SK-N-SH (cell line): ENCODE measurements at regions not wholly inside any gene's neighbourhood (a gene's known extent, or its start where the extent isn't known, plus 50 kb on each side); places are given as distances from the start of the nearest gene placed in this dataset.

Experiments
- CTCF ChIA-PET: fragments of 300-600, 350-600 bp; formaldehyde crosslinking; extraction: SDS; loops from one replicate; lab custom pipeline; 2021; lab: Yijun Ruan, JAX
- POLR2A ChIA-PET: fragments of 350-600 bp; sonication (Branson Sonifier 250); formaldehyde crosslinking; extraction: SDS; loops from one replicate; lab custom pipeline; 2020; ENCODE audit warnings: antibody characterized with exemption, inconsistent platforms; lab: Yijun Ruan, JAX
- DNase-seq: peaks from one replicate; pipeline ENCODE4 v3.0.0; 2012
- H2AFZ ChIP-seq: fragments of 200-600 bp; sonication (generic); 2 replicates; pipeline ENCODE4 v1.8.1; 2016; ENCODE audit warnings: antibody characterized with exemption, mild to moderate bottlenecking, low read depth
- H3F3A ChIP-seq: fragments of 200-600 bp; sonication (generic); replicated peaks from 2 replicates; pipeline ENCODE3; 2016; ENCODE audit warnings: antibody characterized with exemption, mild to moderate bottlenecking; ENCODE audit not compliant: insufficient read depth
- H3K27ac ChIP-seq, 2 experiments: fragments of 200-500 bp in 1 of 2; fragments of 200-600 bp in 1 of 2; sonication (Bioruptor generic) in 1 of 2; sonication (generic), shearing (Covaris generic) in 1 of 2; 2 replicates each; pipeline versions ENCODE4 v1.5.1 to v1.6.1; 2014 to 2016; ENCODE audit warnings: low read depth in 2 of 2, inconsistent platforms in 1 of 2, low read length in 1 of 2, mild to moderate bottlenecking in 1 of 2, mixed read lengths in 1 of 2
- H3K27me3 ChIP-seq: fragments of 200-600 bp; sonication (generic), shearing (Covaris generic); 2 replicates; pipeline ENCODE4 v1.6.1; 2016; ENCODE audit warnings: mixed run types; ENCODE audit not compliant: insufficient read depth
- H3K36me3 ChIP-seq, 2 experiments: fragments of 200-500 bp in 1 of 2; fragments of 200-600 bp in 1 of 2; sonication (Bioruptor generic) in 1 of 2; sonication (generic) in 1 of 2; replicated peaks in 1 of 2; 2 replicates each; pipeline versions ENCODE3 to v1.5.1; 2014 to 2016; ENCODE audit warnings: low read length in 1 of 2, mild to moderate bottlenecking in 1 of 2; ENCODE audit not compliant: insufficient read depth in 2 of 2, control insufficient read depth in 1 of 2
- H3K4me1 ChIP-seq, 2 experiments: fragments of 200-500 bp in 1 of 2; fragments of 200-600 bp in 1 of 2; sonication (Bioruptor generic) in 1 of 2; sonication (generic), shearing (Covaris generic) in 1 of 2; 2 replicates each; pipeline versions ENCODE4 v1.5.1 to v1.6.1; 2014 to 2016; ENCODE audit warnings: low read depth in 1 of 2, low read length in 1 of 2, mixed run types in 1 of 2; ENCODE audit not compliant: insufficient read depth in 2 of 2, control insufficient read depth in 1 of 2
- H3K4me2 ChIP-seq: fragments of 200-600 bp; sonication (generic), shearing (Covaris generic); 2 replicates; pipeline ENCODE4 v1.6.1; 2017; ENCODE audit warnings: mixed run types
- H3K4me3 ChIP-seq, 2 experiments: fragments of 200-500 bp in 1 of 2; fragments of 200-600 bp in 1 of 2; sonication (Bioruptor generic) in 1 of 2; sonication (generic), shearing (Covaris generic) in 1 of 2; 2 replicates each; pipeline versions ENCODE4 v1.5.1 to v1.8.1; 2014 to 2016; ENCODE audit warnings: low read depth in 2 of 2, inconsistent platforms in 1 of 2, low read length in 1 of 2, mild to moderate bottlenecking in 1 of 2, mixed read lengths in 1 of 2, moderate library complexity in 1 of 2
- H3K79me2 ChIP-seq: fragments of 200-600 bp; sonication (generic); 2 replicates; pipeline ENCODE4 v1.8.1; 2017; ENCODE audit warnings: mild to moderate bottlenecking; ENCODE audit not compliant: insufficient read depth
- H3K9ac ChIP-seq: fragments of 200-600 bp; sonication (generic); 2 replicates; pipeline ENCODE4 v1.6.1; 2017; ENCODE audit warnings: mixed run types
- H3K9me2 ChIP-seq: fragments of 200-600 bp; sonication (generic); 2 replicates; pipeline ENCODE4 v1.6.1; 2017; ENCODE audit warnings: mixed run types
- H3K9me3 ChIP-seq: fragments of 200-600 bp; sonication (generic); 2 replicates; pipeline ENCODE4 v1.6.1; 2017; ENCODE audit warnings: mixed run types, mild to moderate bottlenecking, moderate library complexity
- H4K20me1 ChIP-seq: fragments of 200-600 bp; sonication (generic); 2 replicates; pipeline ENCODE4 v1.6.1; 2017; ENCODE audit warnings: mild to moderate bottlenecking, mixed run types; ENCODE audit not compliant: insufficient read depth
- CHD2 ChIP-seq: fragments of 150-350 bp; IDR thresholded peaks from 2 replicates; pipeline ENCODE4 v1.6.1; 2018; ENCODE audit warnings: low read length; ENCODE audit not compliant: partially characterized antibody
- FOSL2 ChIP-seq: IDR thresholded peaks from 2 replicates; pipeline ENCODE4 v1.4.0; 2012; ENCODE audit warnings: low read depth, mild to moderate bottlenecking, moderate library complexity, borderline replicate concordance
- FOXJ3 ChIP-seq: sonication (generic); formaldehyde crosslinking; IDR thresholded peaks from 2 replicates; pipeline ENCODE4 v1.5.1; 2020; ENCODE audit warnings: mild to moderate bottlenecking, missing genetic modification reagents
- GATA2 ChIP-seq: sonication (generic); formaldehyde crosslinking; IDR thresholded peaks from 2 replicates; pipeline ENCODE4 v1.5.0; 2020; ENCODE audit warnings: mild to moderate bottlenecking, missing genetic modification reagents
- IRF3 ChIP-seq: fragments of 150-350 bp; IDR thresholded peaks from 2 replicates; pipeline ENCODE4 v1.6.1; 2016; ENCODE audit warnings: mild to moderate bottlenecking, low read depth, low read length
- JUND ChIP-seq: IDR thresholded peaks from 2 replicates; pipeline ENCODE4 v1.4.0; 2012
- MXI1 ChIP-seq: IDR thresholded peaks from 2 replicates; pipeline ENCODE4 v1.6.1; 2012; ENCODE audit warnings: mild to moderate bottlenecking, low read depth, low read length, improper control_type of control experiment
- PBX3 ChIP-seq: IDR thresholded peaks from 2 replicates; pipeline ENCODE4; 2012
- TEAD4 ChIP-seq: IDR thresholded peaks from 2 replicates; pipeline ENCODE4 v1.4.0; 2012; ENCODE audit warnings: mild to moderate bottlenecking, borderline replicate concordance; ENCODE audit not compliant: insufficient read depth
- USF1 ChIP-seq: IDR thresholded peaks from 2 replicates; pipeline ENCODE4 v1.4.0; 2012; ENCODE audit warnings: low read depth, borderline replicate concordance
- USF2 ChIP-seq: fragments of 150-350 bp; IDR thresholded peaks from 2 replicates; pipeline ENCODE4 v1.6.1; 2017; ENCODE audit warnings: antibody characterized with exemption, low read length, low read depth, borderline replicate concordance
- WGBS: methylation state at CpG from one replicate; pipeline ENCODE4 v1.1.6; 2017; ENCODE audit warnings: low lambda C conversion rate; 5-methylcytosine and 5-hydroxymethylcytosine counted together

GRCh38 chr11:129699711-129700304 lies 115.8 kb upstream of the TMEM45B start:
- no peaks in the 10 kb centered on the region for H4K20me1 ChIP-seq
- no peaks in the 10 kb centered on the region for H3K36me3 ChIP-seq
- no peak for DNase-seq
- no peaks in the 10 kb centered on the region for H3K79me2 ChIP-seq
- peaks cover 0 to 4% of the 10 kb centered on the region in 2 experiments; a peak in 2 of 4 replicates for H3K4me1 ChIP-seq
- no peak overlapping the region for H3K4me3 ChIP-seq
- H2AFZ ChIP-seq = no peak overlapping the region
- POLR2A ChIA-PET = no interaction called here
- no peaks in the 10 kb centered on the region for H3F3A ChIP-seq
- no peak overlapping the region for H3K4me2 ChIP-seq
- whole genome bisulfite sequencing = 53% methylated on average over 11 of the region's 14 CpGs
- no peak overlapping the region for H3K27ac ChIP-seq
- H3K9me2 ChIP-seq = no peaks in the 10 kb centered on the region
- no peaks in the 10 kb centered on the region for H3K9me3 ChIP-seq
- CTCF ChIA-PET = no interaction called here
- no peak for TF ChIP-seq USF1
- H3K27me3 ChIP-seq = no peaks in the 10 kb centered on the region; the same call in 1 of the 2 replicates
- H3K9ac ChIP-seq = no peak overlapping the region

GRCh38 chr11:129700701-129701100 lies 114.9 kb upstream of the TMEM45B start:
- Histone ChIP-seq H3K9ac (no peak overlapping the region), H3K27ac (no peak overlapping the region)
- ChIA-PET CTCF (no interaction called here), POLR2A (no interaction called here)
- TF ChIP-seq FOSL2 (no peak), IRF3 (no peak), FOXJ3 (no peak), PBX3 (no peak)
- TF ChIP-seq, all 33 proteins: peak for 0
- no peaks in the 10 kb centered on the region for H4K20me1 ChIP-seq
- H3K9me3 ChIP-seq = no peaks in the 10 kb centered on the region
- H3F3A ChIP-seq = no peaks in the 10 kb centered on the region
- WGBS = 69% methylated on average over 3 of the region's 3 CpGs
- DNase-seq = no peak
- no peaks in the 10 kb centered on the region for H3K9me2 ChIP-seq
- no peaks in the 10 kb centered on the region for H3K79me2 ChIP-seq
- H3K27me3 ChIP-seq = no peaks in the 10 kb centered on the region; the same call in 1 of the 2 replicates
- no peak overlapping the region for H3K4me3 ChIP-seq
- peaks cover 0 to 3% of the 10 kb centered on the region in 2 experiments; a peak in 2 of 4 replicates for H3K4me1 ChIP-seq
- no peak overlapping the region for H3K4me2 ChIP-seq
- H2AFZ ChIP-seq = no peak overlapping the region
- no peaks in the 10 kb centered on the region for H3K36me3 ChIP-seq

GRCh38 chr11:129701706-129702105 lies 113.9 kb upstream of the TMEM45B start:
- no peaks in the 10 kb centered on the region for H3K9me3 ChIP-seq
- H2AFZ ChIP-seq = no peak overlapping the region
- H3K4me2 ChIP-seq = no peak overlapping the region
- H3K36me3 ChIP-seq = no peaks in the 10 kb centered on the region
- H3K9me2 ChIP-seq = no peaks in the 10 kb centered on the region
- no peaks in the 10 kb centered on the region; a peak in 1 of 4 replicates for H3K4me1 ChIP-seq
- H3K9ac ChIP-seq = no peak overlapping the region
- no peak overlapping the region for H3K27ac ChIP-seq
- ChIA-PET CTCF (no interaction called here), POLR2A (no interaction called here)
- H3K79me2 ChIP-seq = no peaks in the 10 kb centered on the region
- WGBS = 30% methylated on average over 3 of the region's 6 CpGs
- H3F3A ChIP-seq = no peaks in the 10 kb centered on the region
- H4K20me1 ChIP-seq = no peaks in the 10 kb centered on the region
- H3K4me3 ChIP-seq = no peak overlapping the region
- no peak for DNase-seq
- no peaks in the 10 kb centered on the region; the same call in 1 of the 2 replicates for H3K27me3 ChIP-seq
- no peak for TF ChIP-seq MXI1
- TF ChIP-seq JUND = no peak
- no peak for TF ChIP-seq USF2
- TF ChIP-seq USF1 = no peak
- TF ChIP-seq FOSL2 = no peak
- TF ChIP-seq CHD2 = no peak
- TF ChIP-seq IRF3 = no peak
- no peak for TF ChIP-seq GATA2 (CRISPR knock-in tag)
- TF ChIP-seq TEAD4 = no peak
